Stimulated activated naive CD8-positive, alpha-beta T cell treated with anti-CD3 and anti-CD28 coated beads, Interleukin-15, Interleukin-2, amounts not matched to agents 100 ng/mL and 50 ng/mL, for 24 hours (primary cell): ENCODE measurements at regions not wholly inside any gene's neighbourhood (a gene's known extent, or its start where the extent isn't known, plus 50 kb on each side); places are given as distances from the start of the nearest gene placed in this dataset.
"Not testable (repeated sequence)": the region's sequence is repeated elsewhere in the genome, so short reads cannot be mapped to it uniquely, and the experiment has no call there.

Experiments
- H3K27ac Mint-ChIP-seq: one replicate; pipeline ENCODE4 v1.8.0; 2021; ENCODE audit warnings: mild to moderate bottlenecking, mixed read lengths
- H3K27me3 Mint-ChIP-seq: one replicate; pipeline ENCODE4 v1.8.0; 2021; ENCODE audit warnings: mixed read lengths
- H3K36me3 Mint-ChIP-seq: one replicate; pipeline ENCODE4 v1.8.0; 2021; ENCODE audit warnings: low read depth, mixed read lengths
- H3K4me1 Mint-ChIP-seq: one replicate; pipeline ENCODE4 v1.8.0; 2021; ENCODE audit warnings: low read depth, mixed read lengths
- H3K4me3 Mint-ChIP-seq: one replicate; pipeline ENCODE4 v1.8.0; 2021; ENCODE audit warnings: mild to moderate bottlenecking, mixed read lengths
- H3K9me3 Mint-ChIP-seq: one replicate; pipeline ENCODE4 v1.8.0; 2021; ENCODE audit warnings: mixed read lengths

DNA sequence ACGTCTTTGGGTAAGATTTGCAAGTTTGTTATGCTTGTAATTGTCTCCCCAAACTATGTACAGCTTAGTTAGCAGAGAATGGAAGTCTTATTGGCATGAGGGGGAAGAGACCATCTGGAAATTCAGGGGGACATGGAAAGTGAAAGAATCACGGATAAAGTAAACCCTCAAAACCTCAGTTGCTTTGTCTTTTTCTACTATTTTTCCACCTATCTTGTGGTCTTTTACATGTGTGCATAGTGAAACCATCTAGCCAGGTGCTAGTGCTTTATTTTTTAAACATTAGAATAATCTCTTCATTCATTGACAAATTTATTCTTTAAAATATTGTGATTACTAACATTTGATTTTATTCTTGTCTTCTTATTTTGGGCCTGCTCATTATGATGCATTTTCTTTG is 441.1 kb upstream of the RORB start:
- Mint-ChIP-seq H3K4me3 (no peak overlapping the region), H3K27ac (no peak overlapping the region), H3K9me3 (no peaks in the 10 kb centered on the region), H3K36me3 (no peaks in the 10 kb centered on the region), H3K4me1 (no peaks in the 10 kb centered on the region), H3K27me3 (no peaks in the 10 kb centered on the region)

DNA sequence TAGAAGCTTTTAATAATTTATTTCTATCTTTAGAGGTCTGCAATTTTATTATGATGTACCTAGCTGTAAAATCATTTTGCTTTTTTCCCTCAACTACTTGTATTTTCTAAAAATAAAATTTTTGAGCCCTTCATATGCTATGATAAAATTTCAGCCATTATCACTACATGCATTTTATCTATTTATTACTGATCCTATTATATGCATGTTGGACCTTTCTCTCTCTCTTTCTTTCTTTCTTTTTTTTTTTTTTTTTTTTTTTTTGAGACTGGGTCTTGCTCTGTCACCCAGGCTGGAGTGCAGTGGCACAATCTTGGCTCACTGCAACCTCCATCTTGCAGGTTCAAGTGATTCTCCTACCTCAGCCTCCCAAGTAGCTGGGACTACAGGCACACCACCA is 440.1 kb upstream of the RORB start:
- H3K36me3 Mint-ChIP-seq, H3K9me3 Mint-ChIP-seq, H3K27me3 Mint-ChIP-seq, H3K4me3 Mint-ChIP-seq, H3K4me1 Mint-ChIP-seq, H3K27ac Mint-ChIP-seq: not testable (repeated sequence)

DNA sequence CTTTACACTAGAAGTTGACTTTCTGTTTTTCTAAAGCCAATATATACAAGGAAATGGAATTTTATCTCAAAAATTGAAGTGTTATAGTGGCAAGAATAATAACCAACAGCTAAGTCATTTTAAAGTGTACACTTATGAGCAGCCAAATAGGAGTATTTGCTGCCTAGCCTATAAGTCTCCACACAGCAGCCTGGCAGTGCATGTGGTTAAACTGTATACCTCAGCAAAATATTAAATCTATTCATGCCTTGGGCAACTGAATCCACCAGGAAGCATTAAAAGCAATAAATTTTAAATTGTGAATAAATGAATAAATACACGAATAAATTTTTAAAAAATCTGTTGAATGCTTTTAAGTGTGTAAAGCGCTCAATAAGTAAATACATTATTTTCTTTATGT is 432.4 kb upstream of the RORB start:
- no peaks in the 10 kb centered on the region for H3K36me3 Mint-ChIP-seq
- no peaks in the 10 kb centered on the region for H3K4me1 Mint-ChIP-seq
- H3K4me3 Mint-ChIP-seq = no peak overlapping the region
- no peak overlapping the region for H3K27ac Mint-ChIP-seq
- H3K27me3 Mint-ChIP-seq = no peaks in the 10 kb centered on the region
- H3K9me3 Mint-ChIP-seq = peaks cover 15% of the 10 kb centered on the region

DNA sequence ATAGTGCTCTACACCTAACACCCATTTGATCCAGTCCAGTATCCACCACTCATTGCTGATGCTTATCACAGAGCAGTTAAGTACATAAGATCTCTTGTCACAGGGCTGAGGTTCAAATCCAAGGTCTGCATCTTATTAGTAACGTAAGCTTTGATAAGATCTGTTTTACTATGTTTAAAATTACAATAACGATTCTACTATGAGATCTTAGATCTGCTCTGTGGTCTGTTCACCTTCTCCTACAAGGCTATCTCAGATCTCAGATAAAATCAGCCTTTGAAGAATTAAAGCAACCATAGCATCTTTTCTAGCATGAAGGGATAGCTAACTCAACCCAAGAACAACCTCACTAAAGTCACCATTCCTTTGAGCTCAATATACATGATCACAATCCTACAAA is 431.0 kb upstream of the RORB start:
- H3K27ac Mint-ChIP-seq = no peak overlapping the region
- no peaks in the 10 kb centered on the region for H3K36me3 Mint-ChIP-seq
- H3K9me3 Mint-ChIP-seq = peaks cover 15% of the 10 kb centered on the region
- no peaks in the 10 kb centered on the region for H3K27me3 Mint-ChIP-seq
- H3K4me3 Mint-ChIP-seq = no peak overlapping the region
- H3K4me1 Mint-ChIP-seq = no peaks in the 10 kb centered on the region

DNA sequence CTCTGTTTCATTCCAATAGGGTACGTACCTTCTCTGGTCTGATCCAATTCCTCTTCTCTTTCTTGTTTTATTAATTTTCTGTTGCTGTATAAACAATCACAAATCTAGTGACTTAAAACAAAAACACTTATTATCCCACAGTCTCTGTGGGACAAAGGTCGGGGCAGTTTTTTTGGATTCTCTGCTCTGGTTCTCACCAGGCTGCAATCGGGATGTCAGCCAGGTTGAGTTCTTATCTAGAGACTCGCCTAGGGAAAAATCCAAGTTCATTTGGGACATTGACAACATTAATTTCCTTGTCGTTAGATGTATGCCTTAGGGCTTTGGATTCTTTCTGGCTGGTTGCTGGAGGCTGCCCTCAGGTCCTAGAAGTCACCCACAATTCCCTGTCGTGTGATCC is 430.5 kb upstream of the RORB start:
- H3K36me3 Mint-ChIP-seq = no peaks in the 10 kb centered on the region
- H3K9me3 Mint-ChIP-seq = peaks cover 19% of the 10 kb centered on the region
- no peak overlapping the region for H3K27ac Mint-ChIP-seq
- no peaks in the 10 kb centered on the region for H3K27me3 Mint-ChIP-seq
- no peaks in the 10 kb centered on the region for H3K4me1 Mint-ChIP-seq
- H3K4me3 Mint-ChIP-seq = no peak overlapping the region

DNA sequence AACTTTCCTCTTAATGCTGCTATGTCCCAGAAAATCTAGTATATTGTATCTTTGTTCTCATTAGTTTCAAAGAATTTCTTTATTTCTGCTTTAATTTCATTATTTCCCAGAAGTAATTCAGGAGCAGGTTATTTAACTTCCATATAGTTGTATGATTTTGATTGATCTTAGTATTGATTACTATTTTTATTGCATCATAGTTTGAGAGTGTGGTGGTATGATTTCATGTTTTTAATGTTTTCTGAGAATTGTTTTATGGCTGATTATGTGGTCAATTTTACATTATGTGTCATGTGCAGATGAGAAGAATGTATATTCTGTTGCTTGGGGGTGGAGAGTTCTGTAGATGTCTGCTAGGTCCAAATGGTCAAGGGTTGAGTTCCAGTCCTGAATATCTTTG is 425.6 kb upstream of the RORB start:
- H3K9me3 Mint-ChIP-seq = peaks cover 23% of the 10 kb centered on the region
- H3K4me3 Mint-ChIP-seq = no peak overlapping the region
- no peaks in the 10 kb centered on the region for H3K36me3 Mint-ChIP-seq
- H3K27me3 Mint-ChIP-seq = no peaks in the 10 kb centered on the region
- no peaks in the 10 kb centered on the region for H3K4me1 Mint-ChIP-seq
- H3K27ac Mint-ChIP-seq = no peak overlapping the region

DNA sequence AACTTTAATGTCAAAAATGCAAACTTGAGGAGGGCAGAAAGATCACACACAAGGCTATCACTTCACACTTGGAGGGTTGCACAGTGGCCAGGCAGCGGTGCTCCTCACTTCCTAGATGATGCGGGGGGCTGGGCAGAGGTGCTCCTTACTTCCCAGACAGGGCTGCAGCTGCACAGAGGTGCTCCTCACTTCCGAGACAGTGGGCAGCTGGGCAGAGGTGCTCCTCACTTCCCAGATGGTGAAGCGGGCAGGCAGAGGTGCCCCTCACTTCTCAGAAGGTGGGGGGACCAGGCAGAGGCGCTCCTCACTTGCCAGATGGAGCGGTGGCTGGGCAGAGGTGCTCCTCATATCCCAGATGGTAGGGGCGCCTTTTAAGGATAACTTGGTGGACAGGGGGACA is 423.2 kb upstream of the RORB start:
- Mint-ChIP-seq H3K27ac (no peak overlapping the region), H3K27me3 (no peaks in the 10 kb centered on the region), H3K9me3 (peaks cover 19% of the 10 kb centered on the region), H3K4me3 (no peak overlapping the region), H3K4me1 (no peaks in the 10 kb centered on the region), H3K36me3 (no peaks in the 10 kb centered on the region)

DNA sequence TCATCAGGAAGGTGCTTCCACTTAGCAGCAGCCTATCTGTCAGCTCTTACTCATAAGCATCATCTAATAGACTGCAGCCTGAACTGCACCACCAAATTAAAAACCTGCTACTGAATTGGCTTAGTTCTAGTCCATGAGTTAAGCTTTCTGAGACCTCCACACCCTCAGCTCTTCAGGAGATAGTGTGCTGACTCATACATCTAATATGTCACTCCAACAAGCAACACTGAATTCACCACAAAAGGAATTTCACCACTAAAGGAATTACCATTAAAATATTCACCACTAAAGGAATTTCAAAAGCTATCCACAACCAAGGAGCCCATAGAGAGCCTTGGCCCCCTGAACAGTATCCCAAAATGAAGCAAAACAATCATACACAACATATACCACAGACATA is 418.5 kb upstream of the RORB start:
- Mint-ChIP-seq H3K27me3 (no peaks in the 10 kb centered on the region), H3K4me3 (no peak overlapping the region), H3K4me1 (no peaks in the 10 kb centered on the region), H3K27ac (no peak overlapping the region), H3K9me3 (peaks cover 6% of the 10 kb centered on the region), H3K36me3 (no peaks in the 10 kb centered on the region)

DNA sequence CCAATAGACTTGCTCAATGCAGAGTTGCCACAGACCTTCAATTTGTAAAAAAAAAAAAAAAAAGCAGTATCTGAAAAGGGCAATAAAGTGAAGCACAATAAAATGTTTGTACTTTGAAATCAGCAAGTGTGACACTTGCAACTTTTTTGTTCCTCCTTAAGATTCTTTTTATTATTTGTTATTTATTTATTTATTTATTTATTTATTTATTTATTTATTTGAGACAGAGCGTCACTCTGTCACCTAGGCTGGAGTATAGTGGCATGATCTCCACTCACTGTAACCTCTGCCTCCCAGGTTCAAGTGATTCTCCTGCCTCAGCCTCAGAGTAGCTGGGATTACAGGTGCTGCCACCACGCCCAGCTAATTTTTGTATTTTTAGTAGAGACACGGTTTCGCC is 416.5 kb upstream of the RORB start:
- not testable (repeated sequence) for H3K4me3 Mint-ChIP-seq, H3K27me3 Mint-ChIP-seq, H3K4me1 Mint-ChIP-seq, H3K9me3 Mint-ChIP-seq, H3K27ac Mint-ChIP-seq, H3K36me3 Mint-ChIP-seq

DNA sequence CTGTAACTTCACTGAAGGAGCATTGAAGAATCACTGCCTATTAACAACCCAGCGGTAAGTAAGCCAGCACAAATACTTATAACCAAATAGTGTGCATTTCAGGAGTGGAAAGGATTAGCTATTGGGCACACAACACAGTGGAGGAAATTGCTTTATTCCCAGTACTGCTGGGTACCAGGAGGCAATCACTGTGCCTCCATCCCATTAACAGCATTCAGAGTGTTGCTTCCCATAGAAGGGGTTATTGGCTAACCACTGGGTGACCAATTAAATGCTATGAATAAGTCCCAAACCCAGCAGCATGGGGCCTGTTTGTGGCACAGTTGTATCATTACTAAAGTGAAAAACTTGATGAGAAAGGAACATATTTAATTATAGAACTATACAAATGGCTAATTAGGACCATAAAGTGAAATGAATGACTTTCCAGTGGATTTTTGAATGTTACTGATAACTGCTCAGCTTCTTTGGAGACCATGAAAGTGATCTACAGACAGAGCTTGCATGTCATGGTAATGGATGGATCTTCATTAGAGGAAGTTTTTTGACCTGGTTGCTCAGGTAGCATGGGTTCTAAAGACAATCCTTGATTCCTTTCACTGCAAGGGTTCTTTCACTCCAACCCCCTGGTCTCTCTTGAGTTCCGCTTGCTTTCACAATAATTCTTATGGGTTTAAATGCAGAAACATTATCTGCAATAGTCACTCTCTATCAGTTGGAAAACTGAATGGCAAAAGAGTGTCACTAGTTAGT is 413.3 kb upstream of the RORB start:
- Mint-ChIP-seq H3K4me1 (no peaks in the 10 kb centered on the region), H3K27me3 (no peaks in the 10 kb centered on the region), H3K4me3 (no peak overlapping the region), H3K36me3 (no peaks in the 10 kb centered on the region), H3K9me3 (peaks cover 8% of the 10 kb centered on the region), H3K27ac (no peak overlapping the region)

DNA sequence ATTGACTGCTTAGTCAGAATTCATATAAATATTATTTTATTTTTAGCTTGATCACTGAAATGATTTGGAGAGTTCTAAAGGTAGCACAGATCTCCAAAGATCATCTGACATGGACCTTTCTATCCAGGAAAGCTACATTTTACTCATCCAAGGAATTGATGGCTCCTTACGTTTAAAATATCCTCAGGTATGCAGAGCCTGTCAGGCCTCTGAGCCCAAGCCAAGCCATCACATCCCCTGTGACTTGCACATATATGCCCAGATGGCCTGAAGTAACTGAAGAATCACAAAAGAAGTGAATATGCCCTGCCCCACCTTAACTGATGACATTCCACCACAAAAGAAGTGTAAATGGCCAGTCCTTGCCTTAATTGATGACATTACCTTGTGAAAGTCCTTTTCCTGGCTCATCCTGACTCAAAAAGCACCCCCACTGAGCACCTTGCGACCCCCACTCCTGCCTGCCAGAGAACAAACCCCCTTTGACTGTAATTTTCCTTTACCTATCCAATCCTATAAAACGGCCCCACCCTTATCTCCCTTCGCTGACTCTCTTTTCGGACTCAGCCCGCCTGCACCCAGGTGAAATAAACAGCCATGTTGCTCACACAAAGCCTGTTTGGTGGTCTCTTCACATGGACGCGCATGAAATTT is 411.6 kb upstream of the RORB start:
- not testable (repeated sequence) for H3K27me3 Mint-ChIP-seq, H3K4me3 Mint-ChIP-seq, H3K27ac Mint-ChIP-seq, H3K9me3 Mint-ChIP-seq, H3K36me3 Mint-ChIP-seq, H3K4me1 Mint-ChIP-seq

DNA sequence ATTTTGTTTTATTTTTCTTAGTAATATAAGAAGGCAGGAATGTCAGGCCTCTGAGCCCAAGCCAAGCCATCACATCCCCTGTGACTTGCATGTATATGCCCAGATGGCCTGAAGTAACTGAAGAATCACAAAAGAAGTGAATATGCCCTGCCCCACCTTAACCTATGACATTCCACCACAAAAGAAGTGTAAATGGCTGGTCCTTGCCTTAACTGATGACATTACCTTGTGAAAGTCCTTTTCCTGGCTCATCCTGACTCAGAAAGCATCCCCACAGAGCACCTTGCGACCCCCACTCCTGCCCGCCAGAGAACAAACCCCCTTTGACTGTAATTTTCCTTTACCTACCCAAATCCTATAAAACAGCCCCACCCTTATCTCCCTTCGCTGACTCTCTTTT is 406.2 kb upstream of the RORB start:
- not testable (repeated sequence) for H3K4me3 Mint-ChIP-seq, H3K4me1 Mint-ChIP-seq, H3K27ac Mint-ChIP-seq, H3K36me3 Mint-ChIP-seq, H3K27me3 Mint-ChIP-seq, H3K9me3 Mint-ChIP-seq

DNA sequence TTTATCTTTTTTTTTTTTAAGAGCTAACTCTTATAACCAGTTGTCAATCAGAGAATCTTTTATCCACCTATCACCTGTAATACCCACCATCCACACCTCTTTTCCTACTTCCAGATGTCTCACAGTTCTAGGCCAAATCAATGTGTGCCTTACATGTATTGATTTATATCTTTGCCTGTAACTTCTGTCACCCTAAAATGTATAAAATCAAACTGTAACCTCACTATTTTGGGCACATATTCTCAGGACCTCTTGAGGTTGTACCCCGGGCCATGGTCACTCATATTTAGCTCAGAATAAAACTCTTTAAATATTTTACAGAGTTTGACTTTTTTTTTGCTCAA is 404.7 kb upstream of the RORB start:
- Mint-ChIP-seq H3K9me3 (peaks cover 4% of the 10 kb centered on the region), H3K27ac (no peak overlapping the region), H3K4me1 (no peaks in the 10 kb centered on the region), H3K4me3 (no peak overlapping the region), H3K27me3 (no peaks in the 10 kb centered on the region), H3K36me3 (no peaks in the 10 kb centered on the region)

DNA sequence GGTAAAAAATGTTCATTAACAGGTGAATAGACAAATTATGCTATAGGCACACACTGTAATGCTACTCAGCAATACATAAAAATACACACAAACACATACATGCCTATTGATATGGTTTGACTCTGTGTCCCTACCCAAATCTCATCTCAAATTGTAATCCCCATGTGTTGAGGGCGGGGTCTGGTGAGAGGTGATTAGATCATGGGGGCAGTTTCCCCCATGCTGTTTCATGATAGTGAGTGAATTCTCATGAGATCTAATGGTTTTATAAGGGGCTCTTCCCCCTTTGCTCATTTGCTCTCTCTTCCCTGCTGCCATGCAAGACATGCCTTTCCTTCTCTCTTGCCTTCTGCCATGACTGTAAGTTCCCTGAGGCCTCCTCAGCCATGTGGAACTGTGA is 403.1 kb upstream of the RORB start:
- H3K27me3 Mint-ChIP-seq, H3K4me3 Mint-ChIP-seq, H3K36me3 Mint-ChIP-seq, H3K4me1 Mint-ChIP-seq, H3K27ac Mint-ChIP-seq, H3K9me3 Mint-ChIP-seq: not testable (repeated sequence)

DNA sequence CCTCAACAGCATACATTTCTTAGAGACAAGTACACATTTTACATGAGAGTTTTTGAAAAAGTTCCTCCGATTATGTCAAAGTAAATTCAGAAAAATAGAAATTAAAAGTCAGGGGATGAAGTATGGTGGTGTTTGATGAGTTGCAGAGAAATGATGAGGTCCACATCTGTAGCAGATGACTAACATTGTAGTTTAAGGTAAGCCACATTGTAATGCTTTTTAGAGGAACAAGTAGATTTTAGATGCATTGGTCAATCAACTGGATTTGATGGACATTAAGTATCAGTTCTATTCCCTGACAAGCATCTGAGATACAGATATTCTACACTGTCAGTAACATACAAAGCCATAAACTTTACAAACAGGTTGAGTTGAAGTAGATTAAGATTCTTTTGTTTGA is 402.4 kb upstream of the RORB start:
- Mint-ChIP-seq H3K4me3 (no peak overlapping the region), H3K4me1 (no peaks in the 10 kb centered on the region), H3K36me3 (no peaks in the 10 kb centered on the region), H3K27me3 (no peaks in the 10 kb centered on the region), H3K9me3 (peaks cover 3% of the 10 kb centered on the region), H3K27ac (no peak overlapping the region)

DNA sequence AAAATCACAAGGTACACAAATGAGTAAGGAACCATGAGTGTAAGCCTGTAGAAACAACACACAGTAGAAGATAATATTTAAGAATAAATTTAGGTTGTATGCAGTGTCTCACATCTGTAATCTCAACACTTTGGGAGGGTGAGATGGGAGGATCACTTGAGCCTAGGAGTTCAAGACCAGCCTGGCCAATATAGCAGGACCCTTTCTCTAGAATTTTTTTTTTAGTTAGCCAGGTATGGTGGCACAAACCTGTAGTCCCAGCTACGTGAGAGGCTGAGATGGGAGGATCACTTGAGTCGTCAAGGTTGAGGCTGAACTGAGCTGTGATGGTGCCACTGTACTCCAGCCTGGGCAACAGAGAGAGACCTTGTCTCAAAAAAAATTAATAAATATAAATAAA is 401.2 kb upstream of the RORB start:
- no peak overlapping the region for H3K27ac Mint-ChIP-seq
- no peaks in the 10 kb centered on the region for H3K27me3 Mint-ChIP-seq
- H3K4me1 Mint-ChIP-seq = no peaks in the 10 kb centered on the region
- no peaks in the 10 kb centered on the region for H3K36me3 Mint-ChIP-seq
- H3K4me3 Mint-ChIP-seq = no peak overlapping the region
- H3K9me3 Mint-ChIP-seq = peaks cover 6% of the 10 kb centered on the region
